ENCODE measurements at regions not wholly inside any gene's neighbourhood (a gene's known extent, or its start where the extent isn't known, plus 50 kb on each side); places are given as distances from the start of the nearest gene placed in this dataset.

GRCh38 chr14:35201066-35201465, 78.7 kb downstream of the PRORP start:
- intact Hi-C loops (cut with micrococcal nuclease; ENCODE audit: unreplicated experiment), result no loop called here
- H3K36me3 ChIP-seq (ENCODE audit: insufficient read depth, low read length, poor library complexity, severe bottlenecking), result no peaks in the 10 kb centered on the region
- no TSS peak for BruUV-seq (replicated peaks)
- no peak for DNase-seq (ENCODE audit: low spot score)
- no peaks in the 10 kb centered on the region for H3K27me3 ChIP-seq (replicated peaks; ENCODE audit: insufficient read depth, low read depth, low read length, poor library complexity)
- H3K4me1 ChIP-seq (ENCODE audit: insufficient read depth, low read length, poor library complexity, severe bottlenecking), result no peaks in the 10 kb centered on the region
- POLR2A ChIA-PET (ENCODE audit: low non-redundant PET), result no interaction called here
- H3K27ac ChIP-seq (ENCODE audit: low read depth, low read length, poor library complexity, severe bottlenecking), result no peak overlapping the region
- no peak overlapping the region for H3K4me3 ChIP-seq (ENCODE audit: low read depth, low read length, poor library complexity, severe bottlenecking)
- CTCF ChIA-PET, result no interaction called here
- TF ChIP-seq, protein P1, sequence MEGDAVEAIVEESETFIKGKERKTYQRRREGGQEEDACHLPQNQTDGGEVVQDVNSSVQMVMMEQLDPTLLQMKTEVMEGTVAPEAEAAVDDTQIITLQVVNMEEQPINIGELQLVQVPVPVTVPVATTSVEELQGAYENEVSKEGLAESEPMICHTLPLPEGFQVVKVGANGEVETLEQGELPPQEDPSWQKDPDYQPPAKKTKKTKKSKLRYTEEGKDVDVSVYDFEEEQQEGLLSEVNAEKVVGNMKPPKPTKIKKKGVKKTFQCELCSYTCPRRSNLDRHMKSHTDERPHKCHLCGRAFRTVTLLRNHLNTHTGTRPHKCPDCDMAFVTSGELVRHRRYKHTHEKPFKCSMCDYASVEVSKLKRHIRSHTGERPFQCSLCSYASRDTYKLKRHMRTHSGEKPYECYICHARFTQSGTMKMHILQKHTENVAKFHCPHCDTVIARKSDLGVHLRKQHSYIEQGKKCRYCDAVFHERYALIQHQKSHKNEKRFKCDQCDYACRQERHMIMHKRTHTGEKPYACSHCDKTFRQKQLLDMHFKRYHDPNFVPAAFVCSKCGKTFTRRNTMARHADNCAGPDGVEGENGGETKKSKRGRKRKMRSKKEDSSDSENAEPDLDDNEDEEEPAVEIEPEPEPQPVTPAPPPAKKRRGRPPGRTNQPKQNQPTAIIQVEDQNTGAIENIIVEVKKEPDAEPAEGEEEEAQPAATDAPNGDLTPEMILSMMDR (conservative IDR thresholded peaks at IDR 0.05; ENCODE audit: low read depth, low read length), result no peak
- no peak for TF ChIP-seq EZH2 (IDR thresholded peaks at IDR 0.05; ENCODE audit: borderline replicate concordance, low read depth, low read length, poor library complexity, severe bottlenecking)
- no peaks in the 10 kb centered on the region for H3K9me3 ChIP-seq (ENCODE audit: low read depth, low read length, poor library complexity, severe bottlenecking)

DNA sequence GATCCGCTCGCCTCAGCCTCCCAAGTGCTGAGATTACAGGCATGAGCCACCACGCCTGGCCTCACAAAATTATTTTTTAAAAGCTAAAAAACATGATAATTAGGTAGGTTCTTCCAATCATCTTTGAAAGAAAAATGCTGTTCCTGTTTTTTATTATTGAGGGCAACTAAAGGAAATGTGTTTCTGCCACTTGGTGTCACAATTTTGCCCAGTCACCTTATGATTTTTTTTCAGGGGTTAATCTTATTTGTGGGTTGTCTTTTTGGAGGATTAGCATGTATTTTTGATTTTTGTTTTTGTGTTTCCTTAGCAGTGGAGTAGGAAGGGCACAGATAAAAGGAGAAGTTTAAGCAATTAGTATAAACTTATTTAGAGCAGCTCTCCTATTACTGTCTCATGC, 79.8 kb downstream of the PRORP start:
- ChIA-PET CTCF (no interaction called here), POLR2A (ENCODE audit: low non-redundant PET) (no interaction called here)
- no peak for DNase-seq (ENCODE audit: low spot score)
- H3K4me1 ChIP-seq (ENCODE audit: insufficient read depth, low read length, poor library complexity, severe bottlenecking), result no peaks in the 10 kb centered on the region
- H3K9me3 ChIP-seq (ENCODE audit: low read depth, low read length, poor library complexity, severe bottlenecking), result no peaks in the 10 kb centered on the region
- no peaks in the 10 kb centered on the region for H3K36me3 ChIP-seq (ENCODE audit: insufficient read depth, low read length, poor library complexity, severe bottlenecking)
- no peak for TF ChIP-seq EZH2 (IDR thresholded peaks at IDR 0.05; ENCODE audit: borderline replicate concordance, low read depth, low read length, poor library complexity, severe bottlenecking)
- TF ChIP-seq, protein P1 (conservative IDR thresholded peaks at IDR 0.05; ENCODE audit: low read depth, low read length), result no peak
- H3K4me3 ChIP-seq (ENCODE audit: low read depth, low read length, poor library complexity, severe bottlenecking), result no peak overlapping the region
- no TSS peak for BruUV-seq (replicated peaks)
- no peaks in the 10 kb centered on the region for H3K27me3 ChIP-seq (replicated peaks; ENCODE audit: insufficient read depth, low read depth, low read length, poor library complexity)
- intact Hi-C loops (cut with micrococcal nuclease; ENCODE audit: unreplicated experiment), result no loop called here
- no peak overlapping the region for H3K27ac ChIP-seq (ENCODE audit: low read depth, low read length, poor library complexity, severe bottlenecking)

DNA sequence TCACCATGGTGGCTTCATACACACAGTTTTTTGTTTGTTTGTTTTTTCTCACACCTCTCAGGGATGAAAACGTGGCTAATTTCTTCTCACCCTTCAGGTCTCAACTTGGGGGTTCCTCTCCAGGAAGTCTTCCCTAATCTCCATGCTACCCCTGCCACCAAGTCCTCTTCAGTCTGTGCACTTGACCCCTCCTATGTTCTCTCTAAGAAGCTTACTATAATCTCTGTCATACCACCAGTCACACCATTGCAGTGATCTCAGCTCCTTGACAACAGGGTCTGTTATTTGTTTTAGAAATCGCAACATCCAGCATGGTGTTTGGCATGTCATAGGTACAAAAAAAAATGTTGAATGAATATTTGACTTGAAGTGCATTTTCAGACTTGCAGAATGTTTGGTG, 83.4 kb downstream of the PRORP start:
- H3K9me3 ChIP-seq (ENCODE audit: low read depth, low read length, poor library complexity, severe bottlenecking), result no peaks in the 10 kb centered on the region
- no peak overlapping the region for H3K27ac ChIP-seq (ENCODE audit: low read depth, low read length, poor library complexity, severe bottlenecking)
- intact Hi-C loops (cut with micrococcal nuclease; ENCODE audit: unreplicated experiment), result no loop called here
- ChIA-PET POLR2A (ENCODE audit: low non-redundant PET) (no interaction called here), CTCF (no interaction called here)
- H3K4me1 ChIP-seq (ENCODE audit: insufficient read depth, low read length, poor library complexity, severe bottlenecking), result no peaks in the 10 kb centered on the region
- no peak overlapping the region for H3K4me3 ChIP-seq (ENCODE audit: low read depth, low read length, poor library complexity, severe bottlenecking)
- TF ChIP-seq, protein P1 (conservative IDR thresholded peaks at IDR 0.05; ENCODE audit: low read depth, low read length), result no peak
- no peak for TF ChIP-seq EZH2 (IDR thresholded peaks at IDR 0.05; ENCODE audit: borderline replicate concordance, low read depth, low read length, poor library complexity, severe bottlenecking)
- no peak for DNase-seq (ENCODE audit: low spot score)
- BruUV-seq (replicated peaks), result no TSS peak
- H3K36me3 ChIP-seq (ENCODE audit: insufficient read depth, low read length, poor library complexity, severe bottlenecking), result no peaks in the 10 kb centered on the region
- no peaks in the 10 kb centered on the region for H3K27me3 ChIP-seq (replicated peaks; ENCODE audit: insufficient read depth, low read depth, low read length, poor library complexity)

All from A673 (cell line).